ENCODE measurements at regions not wholly inside any gene's neighbourhood (a gene's known extent, or its start where the extent isn't known, plus 50 kb on each side); places are given as distances from the start of the nearest gene placed in this dataset.

GRCh38 chr3:5540532-5540931, 353.0 kb downstream of the EDEM1 start:
- no peak for TF ChIP-seq CTCF (IDR thresholded peaks at IDR 0.05)

GRCh38 chr3:5542472-5542871, 355.0 kb downstream of the EDEM1 start:
- TF ChIP-seq CTCF (IDR thresholded peaks at IDR 0.05), result no peak

GRCh38 chr3:5543047-5543446, 355.5 kb downstream of the EDEM1 start:
- TF ChIP-seq CTCF (IDR thresholded peaks at IDR 0.05), result no peak

- no peak for TF ChIP-seq CTCF (IDR thresholded peaks at IDR 0.05)
These were observed 358.2 kb downstream of the EDEM1 start for GRCh38 chr3:5545719-5546118.

GRCh38 chr3:5553203-5553602, 365.7 kb downstream of the EDEM1 start:
- TF ChIP-seq CTCF (IDR thresholded peaks at IDR 0.05), result no peak

GRCh38 chr3:5554245-5554747, 366.8 kb downstream of the EDEM1 start:
- TF ChIP-seq CTCF (IDR thresholded peaks at IDR 0.05), result no peak

- TF ChIP-seq CTCF (IDR thresholded peaks at IDR 0.05), result no peak
These were observed 372.7 kb downstream of the EDEM1 start for GRCh38 chr3:5560199-5560598.
